Activated T-cell treated with anti-CD3 and anti-CD28 coated beads for 48 hours (primary cell): ENCODE measurements at regions not wholly inside any gene's neighbourhood (a gene's known extent, or its start where the extent isn't known, plus 50 kb on each side); places are given as distances from the start of the nearest gene placed in this dataset.

Source experiments
- DNase-seq: peaks from one replicate; pipeline ENCODE4 v3.0.0-alpha.2; 2020; ENCODE audit warnings: low read depth

DNA sequence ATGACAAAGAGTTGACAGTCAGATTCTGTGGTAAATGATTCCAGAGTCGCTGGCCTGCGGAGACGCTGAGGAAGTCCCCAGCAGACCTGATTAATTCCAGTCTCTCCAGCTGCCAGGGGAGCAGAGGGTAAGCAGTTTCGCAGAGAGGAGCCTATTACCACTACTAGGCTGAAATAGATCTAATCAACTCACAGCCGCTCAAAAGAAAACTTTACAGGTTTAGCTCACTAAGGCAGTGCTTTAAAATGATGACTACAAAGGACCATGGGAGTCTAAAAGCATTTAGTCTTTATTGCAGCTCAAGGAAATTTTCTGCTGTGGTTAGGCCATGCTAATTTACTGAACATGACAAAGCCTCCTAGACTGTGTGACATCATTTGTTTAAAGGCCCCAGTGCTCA, 445.6 kb upstream of the POU3F3 start:
- no peak for DNase-seq

DNA sequence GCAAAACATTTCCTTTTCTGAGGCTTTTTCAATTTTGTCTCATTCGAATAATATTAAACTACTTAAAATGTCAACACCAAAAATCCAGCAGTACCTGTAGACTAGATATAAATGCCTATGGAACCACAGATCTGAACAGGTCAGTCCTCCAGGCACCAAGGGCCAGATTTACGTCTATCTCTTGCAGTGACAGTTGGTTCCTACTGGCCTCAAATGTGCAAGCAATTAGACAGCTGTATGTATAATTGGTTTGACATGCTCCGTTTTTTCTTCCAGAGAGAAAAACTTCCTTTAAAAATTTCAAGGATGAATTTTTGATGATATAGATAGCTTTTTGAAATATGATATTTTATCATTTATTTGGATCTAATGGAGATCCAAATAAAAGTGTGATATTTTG, 443.8 kb upstream of the POU3F3 start:
- no peak for DNase-seq

DNA sequence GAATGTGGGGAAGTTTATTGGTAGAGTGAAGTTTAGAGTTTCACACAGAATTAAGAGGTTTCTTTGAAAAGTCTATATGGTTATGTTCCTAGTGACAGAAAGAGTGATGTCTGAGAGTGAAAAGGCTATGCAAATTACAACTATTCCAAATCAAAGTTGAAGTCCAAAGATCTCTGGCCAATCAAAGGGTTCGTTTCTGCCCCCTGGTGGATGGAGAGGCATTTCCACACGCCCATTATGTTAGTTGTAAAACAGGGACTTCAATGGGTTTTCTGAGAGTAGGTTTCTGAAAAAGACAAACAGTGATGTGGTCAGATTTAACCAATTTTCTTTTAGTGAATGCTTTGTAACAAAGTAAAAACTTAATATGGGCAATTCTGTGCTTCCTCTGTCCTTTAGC, 441.5 kb upstream of the POU3F3 start:
- DNase-seq, result no peak

DNA sequence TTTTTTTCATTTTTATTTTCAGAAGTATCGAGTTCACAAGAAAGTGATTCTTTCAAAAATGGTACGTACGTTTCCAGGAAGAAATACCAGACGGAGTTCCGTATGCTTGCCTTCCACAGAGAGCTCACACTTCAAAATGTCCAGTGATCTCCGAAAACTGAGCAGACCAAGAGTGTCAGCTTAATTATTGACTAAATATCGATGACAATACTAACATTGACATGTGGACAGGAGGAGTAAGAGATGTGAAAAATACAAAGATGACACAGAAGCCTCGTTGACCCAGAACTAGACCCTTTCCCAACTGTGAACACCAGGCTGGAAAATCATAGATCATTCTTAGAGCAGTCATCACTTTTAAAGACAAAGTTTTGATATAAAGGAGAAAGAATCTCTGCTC, 440.0 kb upstream of the POU3F3 start:
- no peak for DNase-seq

DNA sequence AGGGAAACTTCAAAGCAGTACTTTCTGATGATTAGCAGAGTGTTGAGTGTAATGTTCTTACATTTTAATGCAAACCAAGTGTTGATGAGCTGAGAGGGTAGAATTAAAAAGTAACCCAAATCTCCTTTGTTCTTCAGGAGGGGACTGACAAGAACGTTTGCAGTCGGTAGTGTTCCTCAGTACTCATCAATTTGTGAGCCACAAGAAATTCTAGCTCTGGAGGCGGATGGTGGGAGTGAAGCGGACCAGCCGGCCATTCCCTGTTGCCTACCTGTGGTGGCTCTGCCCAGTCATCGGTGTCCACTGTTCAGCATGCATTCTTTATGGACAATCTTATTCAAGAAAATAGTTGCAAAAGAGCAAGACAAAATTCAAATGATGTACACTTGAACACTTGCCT, 438.6 kb upstream of the POU3F3 start:
- DNase-seq, result no peak

DNA sequence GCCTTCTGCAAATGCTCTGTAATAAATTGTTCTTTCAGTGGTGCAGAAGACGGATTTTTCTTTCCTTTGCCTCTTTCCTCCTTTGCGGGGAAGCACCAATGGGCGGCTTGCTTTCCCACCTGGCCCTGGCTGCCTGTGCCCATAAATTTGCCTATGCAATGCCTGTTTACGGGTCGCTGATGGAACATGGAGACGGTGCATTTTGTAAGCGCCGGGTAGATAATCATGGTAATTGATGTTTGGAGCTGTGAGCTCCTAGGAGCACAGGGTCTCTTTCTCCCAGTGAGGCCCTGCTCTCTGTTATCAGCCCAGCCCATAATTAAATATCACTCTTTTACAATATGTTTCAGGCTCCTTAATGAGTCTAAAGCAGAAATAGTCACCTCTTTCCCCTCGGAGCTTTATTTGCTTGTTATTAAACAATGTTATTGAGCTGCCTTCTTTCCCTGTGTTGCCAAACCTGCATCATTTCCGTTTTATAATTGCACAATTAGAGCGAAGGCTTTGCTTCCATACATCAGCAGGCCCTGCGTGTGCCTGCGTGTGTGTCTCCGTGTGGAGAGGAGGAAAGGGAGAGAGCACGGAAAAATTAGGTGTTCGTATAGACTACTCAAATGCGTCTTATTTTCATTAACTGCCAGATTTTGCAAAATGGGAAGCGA, 437.4 kb upstream of the POU3F3 start:
- no peak for DNase-seq

DNA sequence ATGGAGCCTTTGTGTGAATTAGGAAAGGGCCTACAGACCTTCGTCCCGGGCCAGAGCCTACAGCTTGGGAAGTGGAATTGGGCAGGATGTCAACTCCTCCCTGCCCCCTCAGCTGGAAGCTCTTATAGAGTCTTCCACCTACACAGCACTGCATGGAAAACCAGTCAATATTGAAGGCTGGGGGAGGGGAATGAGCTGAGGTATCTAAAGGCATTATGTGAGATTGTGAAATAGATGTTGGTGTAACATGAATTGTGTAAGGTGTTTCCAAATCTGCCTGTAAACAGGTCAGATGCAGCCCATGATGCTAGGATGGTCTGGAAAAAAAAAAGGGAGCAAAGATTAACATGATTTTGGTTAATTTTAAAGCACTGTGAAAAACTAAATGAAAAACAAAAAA, 433.5 kb upstream of the POU3F3 start:
- no peak for DNase-seq

DNA sequence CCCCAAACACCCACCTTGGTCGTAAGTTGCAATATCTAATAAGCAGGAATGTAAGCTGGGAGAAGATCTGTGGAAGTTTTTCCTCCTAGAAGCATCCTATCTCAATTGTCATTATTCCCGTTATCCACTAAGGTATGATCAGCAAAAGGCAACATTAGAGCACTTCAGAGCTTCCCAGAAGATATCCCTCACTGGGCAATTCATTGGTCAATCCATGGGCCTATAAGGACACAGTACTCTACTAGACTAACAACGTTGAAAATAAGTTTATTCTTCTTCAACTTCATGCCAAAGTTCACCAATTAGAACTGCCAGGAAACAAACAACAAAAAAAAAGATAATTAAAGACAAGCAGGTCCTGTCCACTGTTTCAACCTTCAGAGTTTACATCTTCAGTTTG, 433.0 kb upstream of the POU3F3 start:
- DNase-seq, result no peak

DNA sequence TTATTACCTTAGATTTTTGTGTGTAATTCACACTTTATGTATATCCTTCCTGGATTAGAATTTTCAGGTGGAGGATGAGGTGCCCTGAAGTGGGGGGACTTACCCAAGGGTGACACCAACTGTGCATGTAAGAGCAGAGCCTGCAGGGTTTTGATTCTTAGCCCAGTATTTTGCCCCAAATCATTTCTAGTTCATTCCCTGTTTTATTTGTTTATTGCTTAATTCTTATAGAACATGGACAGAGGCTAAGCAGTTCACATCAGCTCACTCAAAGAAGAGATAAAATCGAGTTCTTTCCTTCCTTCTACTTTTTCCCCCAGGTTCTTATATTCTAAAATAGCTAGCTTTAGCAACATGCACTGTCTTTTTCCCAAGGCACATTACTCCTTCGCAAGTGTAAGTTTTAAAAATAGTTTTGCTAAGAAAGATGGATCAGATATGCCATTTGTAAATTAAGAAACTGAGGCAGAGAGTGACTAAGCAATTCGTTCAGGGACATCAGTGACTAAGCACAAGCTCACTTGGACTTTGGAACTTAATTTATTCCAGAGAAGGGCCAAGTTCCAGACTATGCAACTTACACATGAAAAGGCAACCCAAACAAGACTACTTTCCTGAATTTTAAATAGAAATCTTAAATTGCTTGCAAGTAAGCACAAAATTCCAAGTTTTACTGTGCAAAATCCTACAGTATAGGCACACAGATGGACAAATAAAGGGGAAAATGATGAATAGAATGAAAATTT, 427.9 kb upstream of the POU3F3 start:
- no peak for DNase-seq

DNA sequence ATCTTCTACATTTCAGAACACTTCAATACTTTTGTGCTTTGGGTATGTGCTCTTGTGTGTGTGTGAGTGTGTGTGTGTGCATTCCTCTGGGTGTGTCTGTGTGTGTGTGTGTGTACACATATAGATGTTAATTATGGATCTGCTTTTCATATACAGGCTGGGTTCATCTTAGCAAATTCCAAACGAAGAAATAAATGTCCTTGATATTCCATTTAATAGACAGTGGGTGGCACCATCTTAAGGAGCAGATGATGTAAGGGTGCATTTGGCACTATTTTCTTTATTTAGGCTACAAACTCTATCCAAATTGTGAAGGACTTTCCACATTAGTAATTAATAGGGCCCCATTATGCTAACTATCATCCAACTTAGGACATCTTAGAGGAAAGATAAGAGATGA, 425.8 kb upstream of the POU3F3 start:
- DNase-seq, result no peak

DNA sequence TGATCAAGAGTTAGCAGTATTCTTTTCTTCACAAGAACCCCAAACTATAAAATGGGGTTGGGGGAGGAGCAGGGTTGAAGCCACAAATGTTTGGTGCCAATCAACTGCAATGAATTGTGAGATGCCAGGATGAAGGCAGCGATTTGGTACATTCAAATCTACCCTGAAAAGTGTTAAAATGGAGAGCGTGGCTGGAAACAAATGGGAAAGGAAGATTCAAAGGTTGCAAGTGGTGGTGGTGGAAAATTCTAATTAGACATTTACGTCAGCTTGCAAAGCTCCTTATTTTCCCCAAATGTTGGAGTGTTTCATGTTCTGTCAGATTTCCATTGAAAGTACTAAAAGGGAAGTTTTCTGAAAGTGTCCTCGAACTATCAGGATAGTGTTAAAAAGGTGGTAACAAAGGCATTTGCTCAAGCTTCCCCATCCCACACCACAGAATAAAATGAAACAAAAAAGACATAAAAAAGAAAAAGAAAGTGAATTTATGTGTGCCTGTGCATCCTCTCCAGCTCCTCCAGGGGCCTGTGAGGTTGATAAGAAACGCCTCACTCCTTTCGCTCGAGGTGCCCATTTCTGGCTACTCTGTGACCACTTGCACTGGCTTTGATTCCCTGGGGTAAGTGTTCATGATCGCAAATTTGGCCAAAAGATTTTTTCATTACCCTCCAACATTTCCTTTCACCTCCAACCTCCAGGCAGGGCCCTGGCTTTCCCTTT, 424.1 kb upstream of the POU3F3 start:
- DNase-seq, result no peak

DNA sequence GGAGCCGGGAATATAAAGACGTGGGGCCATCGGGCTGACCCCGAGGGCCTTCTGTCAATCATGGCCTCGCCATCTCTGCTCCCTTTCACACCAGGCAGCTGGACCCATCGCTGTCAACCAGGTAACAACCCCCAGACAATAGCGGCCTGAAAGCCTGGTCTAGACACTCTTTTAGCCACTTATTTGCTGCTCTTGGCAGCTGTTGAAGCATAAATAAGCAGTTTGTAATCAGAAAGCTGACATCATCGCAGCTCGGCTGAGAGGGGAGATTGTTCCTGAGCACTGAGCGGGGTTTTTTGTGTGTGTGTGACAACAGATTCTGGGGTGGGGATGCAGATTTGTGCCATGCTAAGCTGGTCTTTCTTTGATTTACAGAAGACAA, 423.6 kb upstream of the POU3F3 start:
- DNase-seq, result no peak

DNA sequence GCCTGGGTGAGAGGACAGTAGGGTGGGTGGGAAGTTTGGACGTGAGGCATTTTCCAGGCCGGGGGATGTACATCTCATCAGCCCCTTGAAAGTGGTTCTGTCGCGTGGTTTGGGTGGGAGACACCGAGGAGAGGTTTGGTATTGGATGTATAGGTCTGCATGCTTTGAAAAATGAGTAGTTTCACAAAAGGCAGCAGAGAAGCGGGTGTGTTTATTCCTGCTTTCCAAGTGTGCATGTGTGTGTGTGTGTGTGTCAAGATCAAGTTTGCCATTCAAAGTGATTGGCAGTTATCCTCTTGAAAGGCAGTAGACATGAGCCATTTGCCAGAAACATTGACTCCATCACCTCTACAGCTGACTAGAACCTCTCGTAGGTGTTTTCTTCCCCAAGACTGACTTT, 423.1 kb upstream of the POU3F3 start:
- no peak for DNase-seq

DNA sequence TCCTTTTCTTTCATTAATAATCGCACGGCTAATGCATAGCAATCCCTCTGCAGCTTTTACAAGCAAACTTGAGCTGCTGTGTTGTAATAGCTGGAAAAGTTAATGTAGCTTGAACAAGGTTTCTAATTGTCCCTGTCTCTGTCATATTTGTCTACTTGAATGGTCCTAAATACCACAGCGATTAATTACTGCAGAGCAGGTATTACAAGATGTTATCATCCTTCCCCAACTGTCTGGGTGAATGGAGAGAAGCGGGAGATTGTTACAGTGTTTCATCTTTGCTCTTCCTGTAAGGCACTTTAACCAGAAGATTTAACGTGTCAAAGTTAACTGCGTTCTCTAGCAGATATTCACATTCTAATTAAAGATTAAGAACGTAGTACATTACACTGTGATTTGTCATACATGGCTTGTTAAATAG, 422.2 kb upstream of the POU3F3 start:
- DNase-seq, result no peak

DNA sequence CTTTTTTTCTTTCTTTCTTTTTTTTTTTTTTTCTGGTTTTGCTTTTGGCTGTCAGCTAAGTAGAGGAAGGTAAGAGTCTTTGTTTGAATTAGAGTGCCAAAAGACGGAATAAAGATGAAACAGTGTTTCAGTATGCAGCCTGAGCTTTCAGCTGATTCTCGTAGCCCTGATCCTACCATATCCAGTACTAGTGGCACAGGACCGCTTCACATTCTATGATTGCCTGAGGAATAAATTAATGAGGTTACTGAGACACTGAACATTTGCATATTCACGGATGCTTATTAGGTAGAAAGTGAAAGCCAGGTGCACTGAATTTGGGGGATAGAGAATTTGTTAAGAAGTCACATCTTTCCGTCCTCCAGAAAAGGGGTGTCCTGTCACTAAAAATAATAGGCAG, 421.5 kb upstream of the POU3F3 start:
- DNase-seq, result no peak

DNA sequence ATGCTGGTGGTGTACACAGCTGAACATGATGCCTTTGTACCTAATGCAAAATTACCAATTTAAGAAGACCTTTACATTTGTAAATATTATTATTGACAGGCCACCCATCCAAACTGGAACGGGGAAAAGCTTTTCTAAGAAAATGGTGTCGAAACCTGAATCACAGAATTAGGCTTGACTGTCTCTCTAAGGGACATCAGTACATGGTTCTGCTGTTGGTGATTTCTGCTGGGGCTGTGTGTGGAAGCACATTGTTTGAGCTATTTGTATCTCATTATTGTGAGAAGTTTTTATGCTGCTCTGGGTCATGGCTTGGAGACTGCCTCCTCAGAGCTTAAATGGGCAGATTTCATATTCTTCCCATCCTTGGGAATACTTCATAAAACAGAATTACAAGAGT, 420.9 kb upstream of the POU3F3 start:
- DNase-seq, result no peak

DNA sequence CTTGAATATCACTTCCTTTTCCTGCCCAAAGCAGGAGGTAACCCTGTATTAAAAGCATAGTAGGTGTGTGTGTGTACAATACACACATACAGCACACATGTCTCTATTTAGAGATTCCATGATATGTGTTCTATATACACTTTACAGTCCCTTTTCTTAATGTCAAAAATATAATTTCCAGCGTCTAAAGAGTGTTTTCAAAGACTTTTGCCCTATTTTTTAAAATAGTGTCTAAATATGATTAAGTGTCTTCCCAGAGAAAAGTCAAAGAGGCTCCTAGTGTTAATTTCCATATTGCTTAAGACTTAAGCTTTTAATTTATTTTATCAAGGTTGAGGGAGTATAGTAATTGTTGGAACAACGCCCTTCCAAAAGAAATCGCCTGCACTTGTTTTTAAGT, 420.3 kb upstream of the POU3F3 start:
- no peak for DNase-seq

DNA sequence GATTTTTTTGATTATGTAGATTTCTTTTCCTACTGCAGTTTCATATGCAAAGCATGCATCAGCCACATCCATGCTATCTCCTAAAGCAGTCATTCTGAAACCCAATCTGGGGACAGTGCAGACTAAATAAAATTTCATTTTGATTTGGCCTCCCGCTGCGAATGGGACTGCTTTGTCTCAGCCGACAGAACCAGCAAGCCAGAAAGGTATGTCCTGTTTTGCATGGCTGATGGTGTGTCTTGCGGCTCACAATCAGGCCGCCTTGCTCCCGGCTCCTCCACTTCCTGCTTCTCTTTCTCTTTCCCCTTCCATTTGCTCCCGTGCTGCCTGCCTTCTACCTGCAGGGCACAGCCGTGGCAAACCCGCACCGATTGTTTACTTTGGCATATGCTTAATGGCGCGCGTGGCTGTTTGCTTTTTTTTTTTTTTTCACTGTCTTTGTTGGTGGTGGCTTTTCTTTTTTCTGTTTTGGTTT, 419.6 kb upstream of the POU3F3 start:
- no peak for DNase-seq

DNA sequence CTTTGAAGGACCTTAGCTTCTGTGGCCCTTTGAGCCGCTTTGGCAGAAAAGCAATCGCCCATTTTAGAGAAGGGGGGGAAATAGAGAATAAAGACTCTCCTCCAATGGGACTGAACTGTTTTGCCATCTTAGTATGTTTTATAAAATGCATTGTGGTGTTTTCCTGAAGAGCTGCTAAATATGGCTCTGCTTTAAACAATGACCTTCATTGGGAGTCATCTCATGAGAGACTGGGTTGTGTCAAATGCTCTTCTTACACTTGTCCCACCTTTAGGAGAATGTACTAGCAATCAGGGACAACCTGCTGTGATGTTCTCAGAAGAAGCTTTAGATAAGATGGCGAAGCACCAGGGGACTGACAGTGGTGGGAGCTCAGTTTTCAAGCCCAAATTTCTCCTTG, 418.9 kb upstream of the POU3F3 start:
- no peak for DNase-seq

DNA sequence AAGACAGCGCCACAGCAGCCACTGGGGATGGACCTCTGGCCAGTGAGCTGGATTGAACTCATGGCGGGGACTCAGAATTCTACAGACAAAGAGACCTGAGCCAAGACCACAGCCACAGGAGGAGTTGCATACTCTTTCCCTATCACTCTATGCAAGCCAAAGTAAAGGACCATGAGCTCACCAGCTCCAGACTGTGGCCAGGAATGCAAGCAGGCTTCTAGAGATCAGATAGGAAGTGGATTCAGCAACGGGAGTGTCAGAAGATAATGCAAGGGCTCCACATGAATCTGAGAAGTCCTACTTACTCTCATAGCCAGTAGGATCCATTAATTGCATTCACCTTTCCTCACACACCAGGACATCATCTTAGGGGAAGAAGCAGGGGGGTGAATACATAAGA, 415.4 kb upstream of the POU3F3 start:
- DNase-seq, result no peak

DNA sequence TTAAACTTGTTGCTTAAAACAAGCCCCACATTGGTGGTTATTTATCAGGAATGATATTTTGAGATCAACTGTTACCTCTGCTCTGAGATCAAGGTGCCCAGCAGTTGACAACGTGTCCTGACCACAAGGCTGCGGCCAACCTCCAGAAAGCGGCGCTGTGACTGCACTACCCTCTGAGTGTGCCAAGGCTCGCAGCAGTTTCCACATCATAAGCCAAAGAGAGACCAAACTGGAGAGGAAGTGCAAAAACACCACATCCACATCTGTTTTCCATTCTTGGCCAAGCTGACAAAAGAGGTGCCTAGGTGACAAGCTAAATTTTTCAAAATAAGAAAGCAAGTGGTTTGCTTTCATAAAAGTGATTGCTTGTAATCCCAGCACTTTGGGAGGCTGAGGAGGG, 410.8 kb upstream of the POU3F3 start:
- DNase-seq, result peak; percentile 4

DNA sequence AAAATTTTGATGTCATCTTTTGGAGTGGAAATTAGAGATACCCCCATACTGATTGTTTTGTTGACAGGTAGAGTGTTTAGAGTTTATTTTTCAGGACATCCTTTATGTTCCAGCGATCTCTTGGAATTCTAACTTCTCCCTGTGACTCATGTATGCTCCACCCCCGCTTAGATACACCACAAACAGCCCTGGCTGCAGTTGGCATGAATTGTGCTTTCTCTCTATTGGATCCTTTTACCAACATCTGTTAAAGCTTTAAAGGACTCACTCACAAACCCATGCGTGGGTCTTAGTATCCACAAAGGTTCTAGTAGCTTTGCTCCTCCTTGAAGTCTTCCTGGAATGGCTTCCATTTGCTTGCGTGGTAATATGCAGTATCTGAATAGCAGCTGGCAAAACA, 409.5 kb upstream of the POU3F3 start:
- DNase-seq, result no peak

DNA sequence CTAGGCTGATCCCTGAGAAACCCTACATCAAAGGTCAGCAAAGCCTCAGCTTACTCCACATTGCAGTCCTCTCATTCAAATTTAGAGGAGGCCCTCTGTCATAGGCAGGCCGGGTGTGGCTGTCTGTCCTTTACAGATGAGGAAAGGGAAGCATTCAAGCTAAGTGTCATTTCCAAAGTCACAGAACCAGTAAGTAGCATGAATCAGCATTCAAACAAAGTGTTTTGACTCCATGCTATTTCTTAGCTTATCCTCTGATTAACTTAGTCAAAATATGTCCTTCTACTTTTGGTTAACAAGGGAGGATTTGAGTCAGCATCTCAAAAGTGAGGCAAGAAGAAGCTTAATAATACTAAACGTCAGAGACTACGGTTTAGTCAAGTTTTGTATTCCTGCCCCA, 409.0 kb upstream of the POU3F3 start:
- DNase-seq, result no peak
